ENCODE measurements at regions not wholly inside any gene's neighbourhood (a gene's known extent, or its start where the extent isn't known, plus 50 kb on each side); places are given as distances from the start of the nearest gene placed in this dataset.

- Histone ChIP-seq H3K9ac (ENCODE audit: extremely low read depth, low read length, poor library complexity, severe bottlenecking) (no peak overlapping the region), H3K9me3 (ENCODE audit: control insufficient read depth, low read length) (no peaks in the 10 kb centered on the region), H3K4me3 (ENCODE audit: low read length) (no peak overlapping the region), H3K27ac (ENCODE audit: low read depth, low read length) (no peak overlapping the region), H3K27me3 (ENCODE audit: control insufficient read depth, insufficient read depth, low read length, poor library complexity, severe bottlenecking) (no peaks in the 10 kb centered on the region), H3K36me3 (ENCODE audit: control insufficient read depth, insufficient read depth, low read length) (no peaks in the 10 kb centered on the region), H3K4me1 (ENCODE audit: control insufficient read depth, insufficient read depth, low read length) (no peaks in the 10 kb centered on the region)
- WGBS, 2 experiments (ENCODE audit: insufficient coverage in 1 of 2, insufficient read length in 1 of 2) = no CpG with 5 or more reads among the region's 1 CpG
- Mint-ChIP-seq H3K27me3 (ENCODE audit: insufficient read depth) (no peaks in the 10 kb centered on the region), H3K27ac (no peak overlapping the region), H3K9me3 (no peaks in the 10 kb centered on the region), H3K4me3 (no peak overlapping the region), H3K36me3 (ENCODE audit: low read depth) (no peaks in the 10 kb centered on the region), H3K4me1 (peaks cover 19% of the 10 kb centered on the region)
- no peak for DNase-seq
- TF ChIP-seq CTCF (conservative IDR thresholded peaks at IDR 0.05) = no peak
Measured at GRCh38 chr12:59432057-59432456, 163.8 kb upstream of the SLC16A7 start.

GRCh38 chr12:59431266-59431665 is 164.6 kb upstream of the SLC16A7 start:
- no peak overlapping the region for H3K4me3 Mint-ChIP-seq
- H3K4me1 ChIP-seq (ENCODE audit: control insufficient read depth, insufficient read depth, low read length) = no peaks in the 10 kb centered on the region
- no peaks in the 10 kb centered on the region for H3K27me3 ChIP-seq (ENCODE audit: control insufficient read depth, insufficient read depth, low read length, poor library complexity, severe bottlenecking)
- H3K36me3 ChIP-seq (ENCODE audit: control insufficient read depth, insufficient read depth, low read length) = no peaks in the 10 kb centered on the region
- H3K27me3 Mint-ChIP-seq (ENCODE audit: insufficient read depth) = no peaks in the 10 kb centered on the region
- no peaks in the 10 kb centered on the region for H3K9me3 ChIP-seq (ENCODE audit: control insufficient read depth, low read length)
- H3K4me1 Mint-ChIP-seq = peaks cover 19% of the 10 kb centered on the region
- H3K9me3 Mint-ChIP-seq = no peaks in the 10 kb centered on the region
- H3K27ac Mint-ChIP-seq = no peak overlapping the region
- H3K27ac ChIP-seq (ENCODE audit: low read depth, low read length) = no peak overlapping the region
- no peak overlapping the region for H3K9ac ChIP-seq (ENCODE audit: extremely low read depth, low read length, poor library complexity, severe bottlenecking)
- WGBS, 2 experiments (ENCODE audit: insufficient coverage in 1 of 2, insufficient read length in 1 of 2) = 75 to 78% methylated on average over 3 of the region's 4 CpGs
- H3K36me3 Mint-ChIP-seq (ENCODE audit: low read depth) = no peaks in the 10 kb centered on the region
- TF ChIP-seq CTCF (conservative IDR thresholded peaks at IDR 0.05) = peak; percentile 36
- no peak overlapping the region for H3K4me3 ChIP-seq (ENCODE audit: low read length)
- no peak for DNase-seq

GRCh38 chr12:59429766-59430165 is 166.1 kb upstream of the SLC16A7 start:
- no peaks in the 10 kb centered on the region for H3K4me1 ChIP-seq (ENCODE audit: control insufficient read depth, insufficient read depth, low read length)
- Mint-ChIP-seq H3K9me3 (no peaks in the 10 kb centered on the region), H3K4me1 (peaks cover 19% of the 10 kb centered on the region), H3K27ac (no peak overlapping the region), H3K36me3 (ENCODE audit: low read depth) (no peaks in the 10 kb centered on the region), H3K27me3 (ENCODE audit: insufficient read depth) (no peaks in the 10 kb centered on the region), H3K4me3 (no peak overlapping the region)
- no peaks in the 10 kb centered on the region for H3K36me3 ChIP-seq (ENCODE audit: control insufficient read depth, insufficient read depth, low read length)
- H3K9ac ChIP-seq (ENCODE audit: extremely low read depth, low read length, poor library complexity, severe bottlenecking) = no peak overlapping the region
- DNase-seq = no peak
- no peak overlapping the region for H3K27ac ChIP-seq (ENCODE audit: low read depth, low read length)
- H3K27me3 ChIP-seq (ENCODE audit: control insufficient read depth, insufficient read depth, low read length, poor library complexity, severe bottlenecking) = no peaks in the 10 kb centered on the region
- TF ChIP-seq CTCF (conservative IDR thresholded peaks at IDR 0.05) = no peak
- H3K4me3 ChIP-seq (ENCODE audit: low read length) = no peak overlapping the region
- H3K9me3 ChIP-seq (ENCODE audit: control insufficient read depth, low read length) = no peaks in the 10 kb centered on the region
- 81% methylated on average over 1 of the region's 1 CpG; no CpG with 5 or more reads in 1 of the 2 experiments for WGBS, 2 experiments (ENCODE audit: insufficient coverage in 1 of 2, insufficient read length in 1 of 2)

Measured in endodermal cell (in vitro differentiated cells).